Mesendoderm (in vitro differentiated cells): ENCODE measurements at regions not wholly inside any gene's neighbourhood (a gene's known extent, or its start where the extent isn't known, plus 50 kb on each side); places are given as distances from the start of the nearest gene placed in this dataset.

Experiments used
- DNase-seq: peaks from one replicate; pipeline ENCODE4 v3.0.0; 2013
- H2AK5ac ChIP-seq: 2 replicates; pipeline ENCODE4 v1.6.1; 2013; ENCODE audit warnings: low read length, inconsistent platforms
- H2BK120ac ChIP-seq: 2 replicates; pipeline ENCODE4 v1.6.1; 2013; ENCODE audit warnings: low read depth, mild to moderate bottlenecking, low read length, moderate library complexity, mixed read lengths
- H2BK15ac ChIP-seq: replicated peaks from 2 replicates; pipeline ENCODE4 v1.6.1; 2013; ENCODE audit warnings: low read depth, mild to moderate bottlenecking, moderate library complexity
- H2BK5ac ChIP-seq: 2 replicates; pipeline ENCODE4 v1.6.1; 2013; ENCODE audit warnings: low read length, inconsistent platforms
- H3K18ac ChIP-seq: 2 replicates; pipeline ENCODE4 v1.6.1; 2013; ENCODE audit warnings: mild to moderate bottlenecking, low read length, mixed read lengths
- H3K23ac ChIP-seq: one replicate; pipeline ENCODE4 v1.6.1; 2013; ENCODE audit warnings: low read length
- H3K27ac ChIP-seq: 2 replicates; pipeline ENCODE4 v1.5.1; 2013; ENCODE audit warnings: low read depth, mild to moderate bottlenecking, inconsistent platforms, low read length, moderate library complexity
- H3K27me3 ChIP-seq: 2 replicates; pipeline ENCODE4 v1.6.1; 2013; ENCODE audit warnings: low read length, control low read depth, mild to moderate bottlenecking, inconsistent platforms; ENCODE audit not compliant: insufficient read depth, poor library complexity
- H3K36me3 ChIP-seq: 2 replicates; pipeline ENCODE4 v1.6.1; 2013; ENCODE audit warnings: low read length, inconsistent platforms; ENCODE audit not compliant: control insufficient read depth, insufficient read depth
- H3K4ac ChIP-seq: one replicate; pipeline ENCODE4 v1.6.1; 2013; ENCODE audit warnings: low read depth, mild to moderate bottlenecking, low read length, moderate library complexity
- H3K4me1 ChIP-seq: 2 replicates; pipeline ENCODE4 v1.6.1; 2013; ENCODE audit warnings: low read depth, low read length, inconsistent platforms; ENCODE audit not compliant: control insufficient read depth
- H3K4me2 ChIP-seq: 2 replicates; pipeline ENCODE4 v1.6.1; 2013; ENCODE audit warnings: low read length
- H3K4me3 ChIP-seq: 2 replicates; pipeline ENCODE4 v1.5.1; 2013; ENCODE audit warnings: mild to moderate bottlenecking, low read length
- H3K56ac ChIP-seq: one replicate; pipeline ENCODE4 v1.6.1; 2013; ENCODE audit warnings: low read length
- H3K79me1 ChIP-seq: 2 replicates; pipeline ENCODE4 v1.6.1; 2013; ENCODE audit warnings: low read length, inconsistent platforms
- H3K79me2 ChIP-seq: 2 replicates; pipeline ENCODE4 v1.6.1; 2013; ENCODE audit warnings: mild to moderate bottlenecking, low read length; ENCODE audit not compliant: control insufficient read depth, insufficient read depth
- H3K9ac ChIP-seq: 2 replicates; pipeline ENCODE4 v1.6.1; 2013; ENCODE audit warnings: low read length, inconsistent platforms
- H4K5ac ChIP-seq: one replicate; pipeline ENCODE4 v1.6.1; 2013; ENCODE audit warnings: low read length
- H4K8ac ChIP-seq: one replicate; pipeline ENCODE4 v1.6.1; 2013; ENCODE audit warnings: low read depth, mild to moderate bottlenecking, control low read depth, low read length, moderate library complexity
- WGBS: extraction: QIAGEN DNeasy Blood & Tissue Kit; methylation state at CpG from one replicate; pipeline ENCODE4 v1.1.7; 2013; ENCODE audit warnings: low lambda C conversion rate, missing lambda C conversion rate; ENCODE audit not compliant: insufficient coverage; ENCODE audit errors: extremely low coverage; 5-methylcytosine and 5-hydroxymethylcytosine counted together

DNA sequence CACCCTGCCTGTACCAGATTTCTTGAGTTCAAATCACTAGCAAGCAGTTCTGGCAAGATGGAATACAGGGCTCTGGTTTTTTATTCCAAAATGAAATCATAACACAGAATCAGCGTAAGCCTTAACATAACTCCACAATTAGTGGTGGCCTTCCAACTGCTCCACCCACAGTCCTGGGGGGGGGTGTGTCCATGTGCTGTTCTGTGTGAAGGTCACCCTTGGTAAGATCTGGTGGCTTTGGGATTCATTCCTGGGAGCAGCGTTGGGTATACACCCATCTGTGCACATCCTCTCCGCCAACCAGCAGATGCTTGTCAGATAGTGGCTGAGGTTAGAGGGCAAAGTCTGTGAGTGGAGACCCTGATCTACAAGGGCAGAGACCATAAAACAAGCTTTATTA lies 49.9 kb upstream of the CD83 start:
- H3K27me3 ChIP-seq, result no peaks in the 10 kb centered on the region
- no peak overlapping the region for H3K27ac ChIP-seq
- H2BK120ac ChIP-seq, result no peak overlapping the region
- H3K23ac ChIP-seq, result no peak overlapping the region
- no peak overlapping the region for H3K4ac ChIP-seq
- H3K18ac ChIP-seq, result no peak overlapping the region
- no peak overlapping the region for H2BK5ac ChIP-seq
- H3K4me1 ChIP-seq, result no peaks in the 10 kb centered on the region
- H3K4me2 ChIP-seq, result no peak overlapping the region
- H2AK5ac ChIP-seq, result no peak overlapping the region
- no peak overlapping the region for H4K5ac ChIP-seq
- no peak overlapping the region for H2BK15ac ChIP-seq
- H3K79me1 ChIP-seq, result no peaks in the 10 kb centered on the region
- H3K56ac ChIP-seq, result no peak overlapping the region
- H3K36me3 ChIP-seq, result no peaks in the 10 kb centered on the region
- H3K9ac ChIP-seq, result no peak overlapping the region
- no peak overlapping the region for H3K4me3 ChIP-seq
- no peak for DNase-seq
- H4K8ac ChIP-seq, result no peak overlapping the region
- no peaks in the 10 kb centered on the region for H3K79me2 ChIP-seq
- no CpG with 5 or more reads among the region's 3 CpGs for WGBS
